HepG2 (cell line): ENCODE measurements at regions not wholly inside any gene's neighbourhood (a gene's known extent, or its start where the extent isn't known, plus 50 kb on each side); places are given as distances from the start of the nearest gene placed in this dataset.

Experiments used
- AHR ChIP-seq: IDR thresholded peaks from 2 replicates; pipeline ENCODE4 v1.6.1; 2018; ENCODE audit warnings: missing genetic modification reagents, missing compliant biosample characterization
- CEBPZ ChIP-seq: IDR thresholded peaks from 2 replicates; pipeline ENCODE4 v1.6.1; 2012; ENCODE audit warnings: low read length, improper control_type of control experiment
- GTF3A ChIP-seq: sonication (generic); formaldehyde crosslinking; conservative IDR thresholded peaks from 2 replicates; pipeline ENCODE4 v1.4.0; 2020; ENCODE audit warnings: mild to moderate bottlenecking, missing genetic modification reagents
- IRF9 ChIP-seq: sonication (generic); formaldehyde crosslinking; IDR thresholded peaks from 2 replicates; pipeline ENCODE4 v1.8.0; 2022; ENCODE audit warnings: missing genetic modification reagents, mild to moderate bottlenecking, borderline replicate concordance
- SATB2 ChIP-seq: sonication (generic); formaldehyde crosslinking; IDR thresholded peaks from 2 replicates; pipeline ENCODE4 v1.5.0; 2020; ENCODE audit warnings: missing genetic modification reagents
- SRSF1 ChIP-seq: fragments of 200-400 bp; formaldehyde crosslinking; optimal IDR thresholded peaks from 2 replicates; pipeline ENCODE3; 2017; ENCODE audit warnings: mild to moderate bottlenecking, low read depth, low read length, moderate library complexity
- TF ChIP-seq, protein P1 (sequence below): sonication (generic); formaldehyde crosslinking; IDR thresholded peaks from 2 replicates; pipeline ENCODE4 v1.4.0; 2020; ENCODE audit warnings: mild to moderate bottlenecking, missing genetic modification reagents

GRCh38 chr9:89970701-89971100 lies 365.9 kb downstream of the GADD45G start (continued):
- TF ChIP-seq, protein P1, sequence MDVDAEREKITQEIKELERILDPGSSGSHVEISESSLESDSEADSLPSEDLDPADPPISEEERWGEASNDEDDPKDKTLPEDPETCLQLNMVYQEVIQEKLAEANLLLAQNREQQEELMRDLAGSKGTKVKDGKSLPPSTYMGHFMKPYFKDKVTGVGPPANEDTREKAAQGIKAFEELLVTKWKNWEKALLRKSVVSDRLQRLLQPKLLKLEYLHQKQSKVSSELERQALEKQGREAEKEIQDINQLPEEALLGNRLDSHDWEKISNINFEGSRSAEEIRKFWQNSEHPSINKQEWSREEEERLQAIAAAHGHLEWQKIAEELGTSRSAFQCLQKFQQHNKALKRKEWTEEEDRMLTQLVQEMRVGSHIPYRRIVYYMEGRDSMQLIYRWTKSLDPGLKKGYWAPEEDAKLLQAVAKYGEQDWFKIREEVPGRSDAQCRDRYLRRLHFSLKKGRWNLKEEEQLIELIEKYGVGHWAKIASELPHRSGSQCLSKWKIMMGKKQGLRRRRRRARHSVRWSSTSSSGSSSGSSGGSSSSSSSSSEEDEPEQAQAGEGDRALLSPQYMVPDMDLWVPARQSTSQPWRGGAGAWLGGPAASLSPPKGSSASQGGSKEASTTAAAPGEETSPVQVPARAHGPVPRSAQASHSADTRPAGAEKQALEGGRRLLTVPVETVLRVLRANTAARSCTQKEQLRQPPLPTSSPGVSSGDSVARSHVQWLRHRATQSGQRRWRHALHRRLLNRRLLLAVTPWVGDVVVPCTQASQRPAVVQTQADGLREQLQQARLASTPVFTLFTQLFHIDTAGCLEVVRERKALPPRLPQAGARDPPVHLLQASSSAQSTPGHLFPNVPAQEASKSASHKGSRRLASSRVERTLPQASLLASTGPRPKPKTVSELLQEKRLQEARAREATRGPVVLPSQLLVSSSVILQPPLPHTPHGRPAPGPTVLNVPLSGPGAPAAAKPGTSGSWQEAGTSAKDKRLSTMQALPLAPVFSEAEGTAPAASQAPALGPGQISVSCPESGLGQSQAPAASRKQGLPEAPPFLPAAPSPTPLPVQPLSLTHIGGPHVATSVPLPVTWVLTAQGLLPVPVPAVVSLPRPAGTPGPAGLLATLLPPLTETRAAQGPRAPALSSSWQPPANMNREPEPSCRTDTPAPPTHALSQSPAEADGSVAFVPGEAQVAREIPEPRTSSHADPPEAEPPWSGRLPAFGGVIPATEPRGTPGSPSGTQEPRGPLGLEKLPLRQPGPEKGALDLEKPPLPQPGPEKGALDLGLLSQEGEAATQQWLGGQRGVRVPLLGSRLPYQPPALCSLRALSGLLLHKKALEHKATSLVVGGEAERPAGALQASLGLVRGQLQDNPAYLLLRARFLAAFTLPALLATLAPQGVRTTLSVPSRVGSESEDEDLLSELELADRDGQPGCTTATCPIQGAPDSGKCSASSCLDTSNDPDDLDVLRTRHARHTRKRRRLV (CRISPR knock-in tag): no peak
- no peak for TF ChIP-seq CEBPZ
- no peak for TF ChIP-seq GTF3A
- TF ChIP-seq AHR (CRISPR knock-in tag): no peak
- TF ChIP-seq SRSF1: no peak
- no peak for TF ChIP-seq SATB2
- no peak for TF ChIP-seq IRF9
